IPS-20b (cell line): ENCODE measurements at regions not wholly inside any gene's neighbourhood (a gene's known extent, or its start where the extent isn't known, plus 50 kb on each side); places are given as distances from the start of the nearest gene placed in this dataset.
"Not testable (repeated sequence)": the region's sequence is repeated elsewhere in the genome, so short reads cannot be mapped to it uniquely, and the experiment has no call there.

Source experiments
- H3K27ac ChIP-seq: one replicate; pipeline ENCODE4 v1.5.1; 2013; ENCODE audit warnings: low read length
- H3K27me3 ChIP-seq: 2 replicates; pipeline ENCODE4 v1.6.1; 2013; ENCODE audit warnings: mild to moderate bottlenecking, low read length, inconsistent platforms; ENCODE audit not compliant: insufficient read depth
- H3K36me3 ChIP-seq: 2 replicates; pipeline ENCODE4 v1.6.1; 2013; ENCODE audit warnings: low read depth, mild to moderate bottlenecking, inconsistent platforms, low read length, moderate library complexity; ENCODE audit not compliant: insufficient read depth
- H3K4me1 ChIP-seq: 2 replicates; pipeline ENCODE4 v1.6.1; 2013; ENCODE audit warnings: mild to moderate bottlenecking, control low read depth, inconsistent platforms, low read length, moderate library complexity; ENCODE audit not compliant: insufficient read depth
- H3K4me3 ChIP-seq: 2 replicates; pipeline ENCODE4 v1.5.1; 2013; ENCODE audit warnings: mild to moderate bottlenecking, low read length, inconsistent platforms
- H3K9ac ChIP-seq: 2 replicates; pipeline ENCODE4 v1.6.1; 2013; ENCODE audit warnings: low read depth, mild to moderate bottlenecking, inconsistent platforms, low read length, moderate library complexity
- H3K9me3 ChIP-seq: 2 replicates; pipeline ENCODE4 v1.6.1; 2013; ENCODE audit warnings: mild to moderate bottlenecking, low read depth, low read length, inconsistent platforms; ENCODE audit not compliant: insufficient read depth

GRCh38 chr16:60166111-60166510, 1432.0 kb upstream of the GOT2 start:
- Histone ChIP-seq H3K4me3 (no peak overlapping the region), H3K36me3 (no peaks in the 10 kb centered on the region), H3K9me3 (no peaks in the 10 kb centered on the region), H3K9ac (no peak overlapping the region), H3K27ac (no peak overlapping the region), H3K4me1 (no peaks in the 10 kb centered on the region), H3K27me3 (no peaks in the 10 kb centered on the region)

GRCh38 chr16:60151987-60152386, 1417.9 kb upstream of the GOT2 start:
- H3K27ac ChIP-seq = no peak overlapping the region
- H3K27me3 ChIP-seq = no peaks in the 10 kb centered on the region
- no peak overlapping the region for H3K9ac ChIP-seq
- no peak overlapping the region for H3K4me3 ChIP-seq
- no peaks in the 10 kb centered on the region for H3K9me3 ChIP-seq
- H3K36me3 ChIP-seq = no peaks in the 10 kb centered on the region
- H3K4me1 ChIP-seq = no peaks in the 10 kb centered on the region

GRCh38 chr16:60150907-60151306, 1416.8 kb upstream of the GOT2 start:
- no peak overlapping the region for H3K9ac ChIP-seq

GRCh38 chr16:60143348-60143705, 1409.2 kb upstream of the GOT2 start:
- Histone ChIP-seq H3K36me3 (no peaks in the 10 kb centered on the region), H3K4me3 (no peak overlapping the region), H3K4me1 (peaks cover 7% of the 10 kb centered on the region; the same call in 1 of the 2 replicates), H3K27me3 (no peaks in the 10 kb centered on the region), H3K27ac (no peak overlapping the region), H3K9ac (no peak overlapping the region), H3K9me3 (no peaks in the 10 kb centered on the region)

More at GRCh38 chr16:60150907-60151306, 1416.8 kb upstream of the GOT2 start:
- Histone ChIP-seq H3K4me1 (no peaks in the 10 kb centered on the region), H3K27ac (no peak overlapping the region), H3K9me3 (no peaks in the 10 kb centered on the region), H3K27me3 (no peaks in the 10 kb centered on the region), H3K4me3 (no peak overlapping the region), H3K36me3 (no peaks in the 10 kb centered on the region)

- Histone ChIP-seq H3K4me1 (peaks cover 7% of the 10 kb centered on the region; the same call in 1 of the 2 replicates), H3K9ac (no peak overlapping the region), H3K27ac (no peak overlapping the region), H3K9me3 (no peaks in the 10 kb centered on the region), H3K4me3 (no peak overlapping the region), H3K36me3 (no peaks in the 10 kb centered on the region), H3K27me3 (no peaks in the 10 kb centered on the region)
These were observed 1408.7 kb upstream of the GOT2 start for GRCh38 chr16:60142619-60143347.

GRCh38 chr16:60137891-60138290, 1403.8 kb upstream of the GOT2 start:
- H3K27ac ChIP-seq = no peak overlapping the region
- no peaks in the 10 kb centered on the region for H3K27me3 ChIP-seq
- no peak overlapping the region for H3K4me3 ChIP-seq
- no peaks in the 10 kb centered on the region for H3K36me3 ChIP-seq
- H3K4me1 ChIP-seq = no peaks in the 10 kb centered on the region
- H3K9me3 ChIP-seq = no peaks in the 10 kb centered on the region; the same call in 1 of the 2 replicates
- no peak overlapping the region for H3K9ac ChIP-seq

- H3K4me1 ChIP-seq = no peaks in the 10 kb centered on the region
- H3K27ac ChIP-seq = no peak overlapping the region
- no peak overlapping the region for H3K4me3 ChIP-seq
- no peaks in the 10 kb centered on the region for H3K36me3 ChIP-seq
- no peaks in the 10 kb centered on the region for H3K27me3 ChIP-seq
- H3K9ac ChIP-seq = no peak overlapping the region
- no peaks in the 10 kb centered on the region for H3K9me3 ChIP-seq
These were observed 1393.1 kb upstream of the GOT2 start for GRCh38 chr16:60127196-60127595.

- H3K9ac ChIP-seq, H3K27ac ChIP-seq, H3K36me3 ChIP-seq, H3K4me3 ChIP-seq, H3K9me3 ChIP-seq, H3K27me3 ChIP-seq, H3K4me1 ChIP-seq: not testable (repeated sequence)
These were observed 1392.0 kb upstream of the GOT2 start for GRCh38 chr16:60126115-60126514.

- H3K9me3 ChIP-seq = no peaks in the 10 kb centered on the region
- H3K27ac ChIP-seq = no peak overlapping the region
- H3K36me3 ChIP-seq = no peaks in the 10 kb centered on the region
- no peaks in the 10 kb centered on the region for H3K4me1 ChIP-seq
- H3K9ac ChIP-seq = no peak overlapping the region
- no peaks in the 10 kb centered on the region for H3K27me3 ChIP-seq
- no peak overlapping the region for H3K4me3 ChIP-seq
These were observed 1389.4 kb upstream of the GOT2 start for GRCh38 chr16:60123392-60124023.

- Histone ChIP-seq H3K9me3 (no peaks in the 10 kb centered on the region), H3K27me3 (no peaks in the 10 kb centered on the region), H3K9ac (no peak overlapping the region), H3K4me1 (no peaks in the 10 kb centered on the region), H3K36me3 (no peaks in the 10 kb centered on the region), H3K27ac (no peak overlapping the region), H3K4me3 (no peak overlapping the region)
These were observed 1386.5 kb upstream of the GOT2 start for GRCh38 chr16:60120586-60120985.

- Histone ChIP-seq H3K36me3 (no peaks in the 10 kb centered on the region), H3K27ac (no peak overlapping the region), H3K9ac (no peak overlapping the region), H3K9me3 (no peaks in the 10 kb centered on the region), H3K4me1 (no peaks in the 10 kb centered on the region), H3K27me3 (no peaks in the 10 kb centered on the region), H3K4me3 (no peak overlapping the region)
These were observed 1376.4 kb upstream of the GOT2 start for GRCh38 chr16:60110531-60110930.

- Histone ChIP-seq H3K9ac (no peak overlapping the region), H3K27me3 (no peaks in the 10 kb centered on the region), H3K27ac (no peak overlapping the region), H3K4me3 (no peak overlapping the region), H3K36me3 (no peaks in the 10 kb centered on the region), H3K4me1 (no peaks in the 10 kb centered on the region), H3K9me3 (no peaks in the 10 kb centered on the region)
These were observed 1373.8 kb upstream of the GOT2 start for GRCh38 chr16:60107871-60108270.
